ENCODE measurements at regions not wholly inside any gene's neighbourhood (a gene's known extent, or its start where the extent isn't known, plus 50 kb on each side); places are given as distances from the start of the nearest gene placed in this dataset.

DNA sequence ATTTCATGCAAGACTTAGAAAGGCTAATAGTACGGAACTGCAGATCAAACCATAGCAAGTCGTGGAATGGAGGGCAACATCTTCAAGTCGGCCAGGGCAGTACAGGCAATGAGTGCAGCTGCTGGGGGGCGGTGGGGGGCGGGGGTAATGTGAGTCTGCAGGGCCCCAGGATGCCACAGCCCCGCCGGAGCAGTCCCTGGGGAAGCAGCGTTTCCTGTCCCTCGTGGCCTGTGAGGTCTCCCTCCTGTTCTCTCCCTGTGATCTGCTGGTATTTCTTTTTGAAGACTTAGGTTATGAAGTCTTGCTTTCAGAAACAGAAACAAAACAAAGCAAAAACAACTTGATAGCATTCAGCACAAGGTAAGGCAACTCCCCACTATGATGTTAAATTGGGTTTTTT is 351.9 kb downstream of the FOXA2 start:
- no peak overlapping the region for H3K27ac ChIP-seq (ENCODE audit: extremely low read length, insufficient read depth, low read length)
- no peak for TF ChIP-seq KAT2B (IDR thresholded peaks at IDR 0.05; ENCODE audit: borderline replicate concordance, low read depth, low read length)
- TF ChIP-seq ZNF468 (CRISPR knock-in tag; IDR thresholded peaks at IDR 0.05) = no peak
- no peak for TF ChIP-seq ZSCAN22 (CRISPR knock-in tag; IDR thresholded peaks at IDR 0.05)
- no peak for TF ChIP-seq KDM6A (CRISPR knock-in tag; IDR thresholded peaks at IDR 0.05; ENCODE audit: low read depth)
- TF ChIP-seq SP140L (CRISPR knock-in tag; IDR thresholded peaks at IDR 0.05; ENCODE audit: borderline replicate concordance) = no peak
- TF ChIP-seq ISX (CRISPR knock-in tag; conservative IDR thresholded peaks at IDR 0.05) = no peak
- no peak for TF ChIP-seq SMAD1 (CRISPR knock-in tag; IDR thresholded peaks at IDR 0.05; ENCODE audit: borderline replicate concordance, low read depth)
- no peak for TF ChIP-seq RCOR2 (CRISPR knock-in tag; IDR thresholded peaks at IDR 0.05)
- ATAC-seq (no peak), DNase-seq (ENCODE audit: low spot score) (no peak), FAIRE-seq (no peak)
- intact Hi-C loops (cut with micrococcal nuclease; ENCODE audit: unreplicated experiment) (no loop called here), in situ Hi-C loops (cut with HindIII; ENCODE audit: extremely low pct_ligation_motif_present, low pct_unique_long_range_greater_than_20kb) (no loop called here)
- H3K36me3 ChIP-seq (replicated peaks in 1 of 2; ENCODE audit: control insufficient read depth in 1 of 2, insufficient read depth in 2 of 2, low read length in 2 of 2) = no peaks in the 10 kb centered on the region
- WGBS (ENCODE audit: low lambda C conversion rate) = 2% methylated on average over 9 of the region's 9 CpGs
- no peak overlapping the region for H3K4me2 ChIP-seq (ENCODE audit: low read depth, low read length)
- no TSS peak for BruUV-seq (replicated peaks)
- no peak overlapping the region for H3K4me3 ChIP-seq (replicated peaks in 1 of 3; ENCODE audit: insufficient read depth in 1 of 3, low read depth in 2 of 3, low read length in 3 of 3)
- no peak overlapping the region for H2AFZ ChIP-seq (ENCODE audit: low read length)
- H3K4me1 ChIP-seq (ENCODE audit: insufficient read depth, low read length) = no peaks in the 10 kb centered on the region
- H3K9ac ChIP-seq (ENCODE audit: insufficient read depth, low read depth, low read length) = no peak overlapping the region
- peaks cover 0 to 29% of the 10 kb centered on the region in 2 experiments; a peak in 2 of 5 replicates for H3K27me3 ChIP-seq (ENCODE audit: control insufficient read depth in 1 of 2, insufficient read depth in 2 of 2, low read length in 2 of 2)
- CTCF ChIA-PET (ENCODE audit: low intra/inter-chr PET ratio, low total read pairs) = no interaction called here
- POLR2A ChIA-PET = no interaction called here
- H3K9me3 ChIP-seq (ENCODE audit: low read length) = no peaks in the 10 kb centered on the region
- H4K20me1 ChIP-seq (ENCODE audit: insufficient read depth, low read length) = no peaks in the 10 kb centered on the region
- no peaks in the 10 kb centered on the region for H3K79me2 ChIP-seq (ENCODE audit: insufficient read depth, low read length)

DNA sequence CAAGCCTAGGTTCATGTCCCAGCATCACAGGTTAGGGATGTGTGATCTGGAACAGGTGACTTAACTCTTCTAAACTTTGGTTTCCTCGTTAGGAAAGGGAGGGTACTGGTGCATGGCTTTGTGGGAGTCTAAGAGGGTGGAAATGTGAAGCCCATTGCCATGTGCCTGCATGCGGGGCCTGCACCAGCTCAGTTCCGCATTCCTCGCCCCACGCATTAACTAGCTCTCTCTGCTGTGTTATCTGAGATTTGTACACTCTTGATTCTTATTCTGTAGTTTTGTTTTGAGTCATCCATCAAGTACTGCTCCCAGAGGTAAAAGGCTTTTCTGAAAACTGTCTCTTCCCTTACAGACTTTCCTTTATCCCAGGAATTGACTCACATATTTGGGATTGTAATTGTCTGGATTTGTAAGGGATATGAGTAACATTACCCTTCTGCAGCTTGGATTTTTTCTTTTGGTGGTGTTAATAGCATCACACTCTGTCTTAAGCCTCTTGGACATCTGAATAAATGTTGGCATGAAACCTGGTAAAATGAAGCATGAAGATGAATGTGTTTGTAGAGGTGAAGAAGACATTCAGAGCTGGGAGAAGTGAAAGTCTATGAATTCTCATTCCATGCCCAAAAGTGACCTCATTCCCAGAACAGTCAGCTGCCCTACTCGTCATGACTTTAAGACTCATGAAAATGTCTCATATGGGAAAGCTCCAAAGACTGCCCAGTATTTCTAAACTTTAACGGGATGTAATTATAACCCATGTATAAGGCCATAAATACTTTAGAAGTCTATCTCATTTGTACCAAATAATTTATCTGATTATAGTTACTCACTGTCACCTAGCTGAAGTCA is 357.3 kb downstream of the FOXA2 start:
- Histone ChIP-seq H3K4me3 (replicated peaks in 1 of 3; ENCODE audit: insufficient read depth in 1 of 3, low read depth in 2 of 3, low read length in 3 of 3) (no peak overlapping the region), H3K36me3 (replicated peaks in 1 of 2; ENCODE audit: control insufficient read depth in 1 of 2, insufficient read depth in 2 of 2, low read length in 2 of 2) (no peaks in the 10 kb centered on the region), H3K4me2 (ENCODE audit: low read depth, low read length) (no peak overlapping the region), H2AFZ (ENCODE audit: low read length) (no peak overlapping the region), H3K27me3 (ENCODE audit: control insufficient read depth in 1 of 2, insufficient read depth in 2 of 2, low read length in 2 of 2) (peaks cover 0 to 37% of the 10 kb centered on the region in 2 experiments; a peak in 3 of 5 replicates), H3K9me3 (ENCODE audit: low read length) (no peaks in the 10 kb centered on the region), H3K9ac (ENCODE audit: insufficient read depth, low read depth, low read length) (no peak overlapping the region), H4K20me1 (ENCODE audit: insufficient read depth, low read length) (no peaks in the 10 kb centered on the region), H3K79me2 (ENCODE audit: insufficient read depth, low read length) (no peaks in the 10 kb centered on the region), H3K27ac (ENCODE audit: extremely low read length, insufficient read depth, low read length) (no peak overlapping the region), H3K4me1 (ENCODE audit: insufficient read depth, low read length) (no peaks in the 10 kb centered on the region)
- no TSS peak for BruUV-seq (replicated peaks)
- in situ Hi-C loops (cut with HindIII; ENCODE audit: extremely low pct_ligation_motif_present, low pct_unique_long_range_greater_than_20kb) (no loop called here), intact Hi-C loops (cut with micrococcal nuclease; ENCODE audit: unreplicated experiment) (no loop called here)
- no peak for TF ChIP-seq ZNF441 (CRISPR knock-in tag; IDR thresholded peaks at IDR 0.05; ENCODE audit: borderline replicate concordance)
- no peak for TF ChIP-seq ATF7 (IDR thresholded peaks at IDR 0.05)
- TF ChIP-seq ATF7 (CRISPR knock-in tag; IDR thresholded peaks at IDR 0.05) = no peak
- ATAC-seq (no peak), DNase-seq (ENCODE audit: low spot score) (no peak), FAIRE-seq (no peak)
- CTCF ChIA-PET (ENCODE audit: low intra/inter-chr PET ratio, low total read pairs) = no interaction called here
- POLR2A ChIA-PET = no interaction called here
- 39% methylated on average over 7 of the region's 7 CpGs for WGBS (ENCODE audit: low lambda C conversion rate)

Data from HepG2 (cell line).